ENCODE measurements at regions not wholly inside any gene's neighbourhood (a gene's known extent, or its start where the extent isn't known, plus 50 kb on each side); places are given as distances from the start of the nearest gene placed in this dataset.

- Histone ChIP-seq H3K27me3 (ENCODE audit: insufficient read depth, low read depth, low read length) (no peaks in the 10 kb centered on the region), H3K27ac (ENCODE audit: low read length) (no peak overlapping the region), H3K79me2 (replicated peaks; ENCODE audit: insufficient read depth, low read length) (no peaks in the 10 kb centered on the region), H3K9ac (ENCODE audit: low read length) (no peak overlapping the region), H3F3A (ENCODE audit: insufficient read depth, low read length, poor library complexity, severe bottlenecking) (no peaks in the 10 kb centered on the region), H3K4me3 (ENCODE audit: low read length) (no peak overlapping the region), H3K4me2 (ENCODE audit: low read length) (no peak overlapping the region), H4K20me1 (ENCODE audit: insufficient read depth) (no peaks in the 10 kb centered on the region), H2AFZ (ENCODE audit: low read depth, low read length) (no peak overlapping the region), H3K36me3 (ENCODE audit: insufficient read depth, low read length) (no peaks in the 10 kb centered on the region), H3K9me3 (ENCODE audit: low read length) (no peaks in the 10 kb centered on the region), H3K9me2 (ENCODE audit: insufficient read depth, low read length) (no peaks in the 10 kb centered on the region)
- TF ChIP-seq EP300 (conservative IDR thresholded peaks at IDR 0.05; ENCODE audit: poor library complexity, severe bottlenecking): no peak
- TF ChIP-seq CTCF (IDR thresholded peaks at IDR 0.05; ENCODE audit: poor library complexity, severe bottlenecking): no peak
- no peak for TF ChIP-seq RAD21 (conservative IDR thresholded peaks at IDR 0.05)
- no peak for TF ChIP-seq POLR2AphosphoS5 (IDR thresholded peaks at IDR 0.05)
- no peak for TF ChIP-seq TAF1 (IDR thresholded peaks at IDR 0.05; ENCODE audit: low read depth)
- TF ChIP-seq MXI1 (conservative IDR thresholded peaks at IDR 0.05; ENCODE audit: poor library complexity, severe bottlenecking): no peak
- no peak for TF ChIP-seq EZH2 (IDR thresholded peaks at IDR 0.05; ENCODE audit: borderline replicate concordance, insufficient read depth, low read length, poor library complexity, severe bottlenecking)
- TF ChIP-seq SMC3 (conservative IDR thresholded peaks at IDR 0.05; ENCODE audit: poor library complexity): no peak
- TF ChIP-seq, protein P1, sequence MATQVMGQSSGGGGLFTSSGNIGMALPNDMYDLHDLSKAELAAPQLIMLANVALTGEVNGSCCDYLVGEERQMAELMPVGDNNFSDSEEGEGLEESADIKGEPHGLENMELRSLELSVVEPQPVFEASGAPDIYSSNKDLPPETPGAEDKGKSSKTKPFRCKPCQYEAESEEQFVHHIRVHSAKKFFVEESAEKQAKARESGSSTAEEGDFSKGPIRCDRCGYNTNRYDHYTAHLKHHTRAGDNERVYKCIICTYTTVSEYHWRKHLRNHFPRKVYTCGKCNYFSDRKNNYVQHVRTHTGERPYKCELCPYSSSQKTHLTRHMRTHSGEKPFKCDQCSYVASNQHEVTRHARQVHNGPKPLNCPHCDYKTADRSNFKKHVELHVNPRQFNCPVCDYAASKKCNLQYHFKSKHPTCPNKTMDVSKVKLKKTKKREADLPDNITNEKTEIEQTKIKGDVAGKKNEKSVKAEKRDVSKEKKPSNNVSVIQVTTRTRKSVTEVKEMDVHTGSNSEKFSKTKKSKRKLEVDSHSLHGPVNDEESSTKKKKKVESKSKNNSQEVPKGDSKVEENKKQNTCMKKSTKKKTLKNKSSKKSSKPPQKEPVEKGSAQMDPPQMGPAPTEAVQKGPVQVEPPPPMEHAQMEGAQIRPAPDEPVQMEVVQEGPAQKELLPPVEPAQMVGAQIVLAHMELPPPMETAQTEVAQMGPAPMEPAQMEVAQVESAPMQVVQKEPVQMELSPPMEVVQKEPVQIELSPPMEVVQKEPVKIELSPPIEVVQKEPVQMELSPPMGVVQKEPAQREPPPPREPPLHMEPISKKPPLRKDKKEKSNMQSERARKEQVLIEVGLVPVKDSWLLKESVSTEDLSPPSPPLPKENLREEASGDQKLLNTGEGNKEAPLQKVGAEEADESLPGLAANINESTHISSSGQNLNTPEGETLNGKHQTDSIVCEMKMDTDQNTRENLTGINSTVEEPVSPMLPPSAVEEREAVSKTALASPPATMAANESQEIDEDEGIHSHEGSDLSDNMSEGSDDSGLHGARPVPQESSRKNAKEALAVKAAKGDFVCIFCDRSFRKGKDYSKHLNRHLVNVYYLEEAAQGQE (IDR thresholded peaks at IDR 0.05; ENCODE audit: borderline replicate concordance): no peak
Measured at GRCh38 chr2:67724261-67724660, 327.1 kb downstream of the ETAA1 start.

DNA sequence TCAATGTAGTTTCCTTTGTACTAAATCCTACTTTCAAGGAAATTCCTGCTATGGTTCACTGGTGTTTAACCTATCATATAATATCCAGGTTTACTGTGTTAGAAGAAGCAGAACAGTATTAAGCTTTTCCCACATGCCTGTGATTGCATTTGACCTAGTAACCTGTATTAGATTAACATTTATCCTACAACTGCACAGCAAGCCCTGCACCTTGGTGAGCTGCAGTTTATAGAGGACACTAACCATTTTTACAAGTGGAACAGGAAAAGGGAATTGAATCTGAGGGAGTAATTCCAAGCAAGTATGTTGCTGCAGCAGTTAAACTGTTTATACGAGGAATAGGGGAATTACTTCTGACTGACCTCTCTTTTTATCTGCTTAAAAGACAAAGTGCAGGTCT is 328.6 kb downstream of the ETAA1 start:
- H3K9me3 ChIP-seq (ENCODE audit: low read length): no peaks in the 10 kb centered on the region
- H3K79me2 ChIP-seq (replicated peaks; ENCODE audit: insufficient read depth, low read length): no peaks in the 10 kb centered on the region
- TF ChIP-seq, protein P1 (IDR thresholded peaks at IDR 0.05; ENCODE audit: borderline replicate concordance): no peak
- no peak for TF ChIP-seq TAF1 (IDR thresholded peaks at IDR 0.05; ENCODE audit: low read depth)
- TF ChIP-seq CTCF (IDR thresholded peaks at IDR 0.05; ENCODE audit: poor library complexity, severe bottlenecking): no peak
- H3K4me3 ChIP-seq (ENCODE audit: low read length): no peak overlapping the region
- no peak overlapping the region for H3K9ac ChIP-seq (ENCODE audit: low read length)
- H4K20me1 ChIP-seq (ENCODE audit: insufficient read depth): no peaks in the 10 kb centered on the region
- H3F3A ChIP-seq (ENCODE audit: insufficient read depth, low read length, poor library complexity, severe bottlenecking): no peaks in the 10 kb centered on the region
- no peak overlapping the region for H2AFZ ChIP-seq (ENCODE audit: low read depth, low read length)
- H3K27me3 ChIP-seq (ENCODE audit: insufficient read depth, low read depth, low read length): no peaks in the 10 kb centered on the region
- no peaks in the 10 kb centered on the region for H3K36me3 ChIP-seq (ENCODE audit: insufficient read depth, low read length)
- H3K4me2 ChIP-seq (ENCODE audit: low read length): no peak overlapping the region
- H3K9me2 ChIP-seq (ENCODE audit: insufficient read depth, low read length): no peaks in the 10 kb centered on the region
- H3K27ac ChIP-seq (ENCODE audit: low read length): no peak overlapping the region

Measured in neural cell (in vitro differentiated cells).